ENCODE measurements at regions not wholly inside any gene's neighbourhood (a gene's known extent, or its start where the extent isn't known, plus 50 kb on each side); places are given as distances from the start of the nearest gene placed in this dataset.

DNA sequence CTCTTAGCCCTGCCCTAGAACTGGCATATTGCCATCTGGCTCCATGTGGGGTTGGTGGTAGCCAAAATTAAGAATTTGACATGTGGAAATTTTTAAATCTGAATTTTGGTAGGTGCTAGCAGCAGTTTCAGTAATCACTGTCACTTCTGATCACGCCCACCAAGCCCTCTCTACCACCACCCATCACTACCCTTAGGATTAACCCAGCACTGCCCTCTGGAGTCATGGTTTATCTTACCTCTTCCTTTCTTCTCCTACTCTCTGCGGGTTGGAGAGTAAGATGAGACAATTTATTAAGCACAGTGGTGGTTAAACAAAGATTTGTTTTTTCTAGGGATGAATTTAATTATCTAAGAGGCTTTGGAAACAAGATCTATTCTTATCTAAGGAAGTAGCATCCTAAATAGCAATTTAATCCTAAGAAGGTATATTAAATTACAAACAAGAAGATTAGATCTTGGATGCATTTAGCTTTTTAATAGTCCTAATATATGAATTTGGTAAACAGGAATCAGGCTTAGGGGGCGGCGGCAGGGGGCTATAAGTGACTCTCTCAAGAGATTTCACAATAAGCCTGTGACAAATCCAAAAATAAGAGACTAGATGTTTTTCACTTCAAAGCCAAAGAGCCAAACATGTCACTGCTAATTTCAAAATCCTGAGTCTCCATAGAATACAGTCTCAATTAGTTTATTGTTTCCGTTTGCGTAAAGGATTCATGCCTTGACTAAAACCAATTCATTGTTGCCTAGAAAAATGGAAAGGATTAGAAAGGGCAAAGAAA is 498.4 kb upstream of the UBE2E2 start:
- Histone ChIP-seq H3K18ac (ENCODE audit: extremely low read depth, low read length) (no peak overlapping the region), H4K8ac (ENCODE audit: extremely low read depth, insufficient read depth, low read length) (no peak overlapping the region), H4K20me1 (replicated peaks in 1 of 2; ENCODE audit: control insufficient read depth in 1 of 2, insufficient read depth in 2 of 2, low read length in 2 of 2) (no peaks in the 10 kb centered on the region), H3K79me2 (ENCODE audit: control insufficient read depth in 1 of 2, insufficient read depth in 2 of 2, low read length in 2 of 2) (no peaks in the 10 kb centered on the region), H2AFZ (ENCODE audit: low read length) (peak overlapping the region; percentile 83; the same call in 1 of the 2 replicates), H3K4ac (replicated peaks; ENCODE audit: insufficient read length, low read depth, low read length) (no peak overlapping the region), H3K56ac (replicated peaks; ENCODE audit: insufficient read length, low read depth, low read length) (no peak overlapping the region), H4K91ac (replicated peaks; ENCODE audit: insufficient read length, low read length) (no peak overlapping the region), H3K27me3 (replicated peaks in 1 of 4; ENCODE audit: control insufficient read depth in 3 of 4, extremely low read depth in 1 of 4, insufficient read depth in 3 of 4, low read length in 3 of 4) (no peaks in the 10 kb centered on the region), H2BK12ac (ENCODE audit: low read depth, low read length) (no peak overlapping the region), H4K5ac (ENCODE audit: insufficient read length, low read depth, low read length) (no peak overlapping the region), H3K23ac (ENCODE audit: insufficient read length) (no peak overlapping the region), H3K36me3 (ENCODE audit: control insufficient read depth in 2 of 4, insufficient read depth in 4 of 4, low read length in 3 of 4) (no peaks in the 10 kb centered on the region), H2BK120ac (replicated peaks; ENCODE audit: low read depth, low read length) (no peak overlapping the region), H2BK5ac (ENCODE audit: low read depth, low read length) (no peak overlapping the region), H2AK5ac (ENCODE audit: low read depth, low read length) (no peak overlapping the region), H3K23me2 (ENCODE audit: low read depth, low read length) (no peaks in the 10 kb centered on the region), H3K14ac (ENCODE audit: insufficient read length) (no peak overlapping the region), H3K4me2 (ENCODE audit: insufficient read depth in 1 of 2, low read depth in 2 of 2, low read length in 2 of 2) (no peak overlapping the region), H3K4me3 (ENCODE audit: extremely low read depth in 1 of 4, insufficient read depth in 2 of 4, low read depth in 3 of 4, low read length in 4 of 4) (no peak overlapping the region), H2BK20ac (ENCODE audit: low read length) (no peak overlapping the region), H3K27ac (ENCODE audit: low read depth, low read length) (no peak overlapping the region), H3K9me3 (ENCODE audit: insufficient read depth in 2 of 2, low read depth in 1 of 2, low read length in 1 of 2) (peaks cover 14 to 15% of the 10 kb centered on the region in 2 experiments; a peak in 3 of 4 replicates), H2BK15ac (ENCODE audit: low read length) (no peak overlapping the region), H3K9ac (replicated peaks in 1 of 4; ENCODE audit: extremely low read depth in 1 of 4, low read depth in 3 of 4, low read length in 3 of 4) (no peak overlapping the region), H3K4me1 (replicated peaks in 1 of 4; ENCODE audit: control insufficient read depth in 3 of 4, insufficient read depth in 4 of 4, low read length in 3 of 4) (no peaks in the 10 kb centered on the region), H3K79me1 (ENCODE audit: low read depth, low read length) (no peaks in the 10 kb centered on the region)
- ChIA-PET POLR2A (ENCODE audit: partially characterized antibody) (no interaction called here), CTCF (ENCODE audit: partially characterized antibody) (interaction anchor here (0.7 to 1.5 kb wide), 8 partner anchors 10 to 333 kb away, joined by 3 to 7 read pairs (median 3); no protein-coding TSS in a partner anchor)
- TF ChIP-seq RAD21 (IDR thresholded peaks at IDR 0.05 in 1 of 2, conservative IDR thresholded peaks at IDR 0.05 in 1 of 2; ENCODE audit: low read depth in 2 of 2, low read length in 2 of 2) = peak; percentile 33 to 46
- TF ChIP-seq, protein P1, sequence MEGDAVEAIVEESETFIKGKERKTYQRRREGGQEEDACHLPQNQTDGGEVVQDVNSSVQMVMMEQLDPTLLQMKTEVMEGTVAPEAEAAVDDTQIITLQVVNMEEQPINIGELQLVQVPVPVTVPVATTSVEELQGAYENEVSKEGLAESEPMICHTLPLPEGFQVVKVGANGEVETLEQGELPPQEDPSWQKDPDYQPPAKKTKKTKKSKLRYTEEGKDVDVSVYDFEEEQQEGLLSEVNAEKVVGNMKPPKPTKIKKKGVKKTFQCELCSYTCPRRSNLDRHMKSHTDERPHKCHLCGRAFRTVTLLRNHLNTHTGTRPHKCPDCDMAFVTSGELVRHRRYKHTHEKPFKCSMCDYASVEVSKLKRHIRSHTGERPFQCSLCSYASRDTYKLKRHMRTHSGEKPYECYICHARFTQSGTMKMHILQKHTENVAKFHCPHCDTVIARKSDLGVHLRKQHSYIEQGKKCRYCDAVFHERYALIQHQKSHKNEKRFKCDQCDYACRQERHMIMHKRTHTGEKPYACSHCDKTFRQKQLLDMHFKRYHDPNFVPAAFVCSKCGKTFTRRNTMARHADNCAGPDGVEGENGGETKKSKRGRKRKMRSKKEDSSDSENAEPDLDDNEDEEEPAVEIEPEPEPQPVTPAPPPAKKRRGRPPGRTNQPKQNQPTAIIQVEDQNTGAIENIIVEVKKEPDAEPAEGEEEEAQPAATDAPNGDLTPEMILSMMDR (IDR thresholded peaks at IDR 0.05; ENCODE audit: control extremely low read depth in 1 of 3, insufficient read depth in 1 of 3, low read depth in 1 of 3, low read length in 3 of 3) = peak in 1 of 3 experiments; percentile 19; a peak in 2 of 4 replicates
- no peak for TF ChIP-seq SRF (IDR thresholded peaks at IDR 0.05; ENCODE audit: low read depth, low read length)
- FAIRE-seq (peak; percentile 83), DNase-seq (ENCODE audit: low read depth in 1 of 2, low spot score in 2 of 2) (no peak)
- 65% methylated on average over 6 of the region's 6 CpGs; no CpG with 5 or more reads in 1 of the 2 experiments for WGBS, 2 experiments (ENCODE audit: extremely low coverage in 1 of 2, insufficient coverage in 1 of 2, insufficient read length in 1 of 2, insufficient replicate concordance in 2 of 2, low coverage in 1 of 2, low lambda C conversion rate in 2 of 2, missing lambda C conversion rate in 1 of 2)

Measured in H1 (cell line).